Hepatic stellate cell (primary cell): ENCODE measurements at regions not wholly inside any gene's neighbourhood (a gene's known extent, or its start where the extent isn't known, plus 50 kb on each side); places are given as distances from the start of the nearest gene placed in this dataset.
"Not testable (repeated sequence)": the region's sequence is repeated elsewhere in the genome, so short reads cannot be mapped to it uniquely, and the experiment has no call there.

Source experiments
- DNase-seq: peaks from one replicate; pipeline ENCODE4 v3.0.0; 2011; ENCODE audit warnings: low spot score

DNA sequence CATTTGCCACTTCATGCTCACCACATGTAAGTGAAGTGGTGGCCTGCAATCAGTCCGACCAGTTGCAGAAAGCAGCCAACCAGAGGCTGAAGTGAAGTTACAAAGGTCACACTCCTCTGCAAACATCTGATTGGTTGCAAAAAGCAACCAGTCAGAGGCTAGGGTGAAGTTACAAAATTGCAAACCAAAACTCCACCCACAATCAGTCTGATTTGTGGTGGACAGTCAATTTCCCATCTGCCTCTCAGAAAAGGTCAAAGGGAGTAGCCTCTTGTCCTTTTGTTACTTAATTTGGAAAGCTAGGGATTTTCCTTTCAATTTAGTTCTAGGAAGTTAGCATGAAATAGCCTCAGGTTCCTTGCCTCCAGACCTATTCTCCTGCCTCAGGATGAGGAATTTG lies 185.0 kb downstream of the UXS1 start:
- DNase-seq, result no peak

DNA sequence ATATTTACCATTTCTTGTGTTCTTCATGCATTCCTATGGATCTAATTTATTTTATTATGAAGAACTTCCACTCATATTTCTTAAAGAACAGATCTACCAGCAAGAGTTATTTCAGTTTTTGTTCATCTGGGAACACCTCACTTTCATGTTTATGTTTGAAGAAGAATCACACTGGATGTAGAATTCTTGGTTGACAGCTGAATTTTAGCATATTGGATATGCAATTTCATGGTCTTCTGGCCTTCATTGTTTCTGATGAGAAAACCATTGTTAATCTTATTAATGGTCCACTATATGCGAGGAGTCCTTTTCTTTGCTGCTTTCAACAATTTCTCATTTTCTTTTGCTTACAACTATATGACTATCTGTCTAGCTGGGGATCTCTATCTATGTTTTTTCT lies 189.2 kb downstream of the UXS1 start:
- DNase-seq, result no peak

DNA sequence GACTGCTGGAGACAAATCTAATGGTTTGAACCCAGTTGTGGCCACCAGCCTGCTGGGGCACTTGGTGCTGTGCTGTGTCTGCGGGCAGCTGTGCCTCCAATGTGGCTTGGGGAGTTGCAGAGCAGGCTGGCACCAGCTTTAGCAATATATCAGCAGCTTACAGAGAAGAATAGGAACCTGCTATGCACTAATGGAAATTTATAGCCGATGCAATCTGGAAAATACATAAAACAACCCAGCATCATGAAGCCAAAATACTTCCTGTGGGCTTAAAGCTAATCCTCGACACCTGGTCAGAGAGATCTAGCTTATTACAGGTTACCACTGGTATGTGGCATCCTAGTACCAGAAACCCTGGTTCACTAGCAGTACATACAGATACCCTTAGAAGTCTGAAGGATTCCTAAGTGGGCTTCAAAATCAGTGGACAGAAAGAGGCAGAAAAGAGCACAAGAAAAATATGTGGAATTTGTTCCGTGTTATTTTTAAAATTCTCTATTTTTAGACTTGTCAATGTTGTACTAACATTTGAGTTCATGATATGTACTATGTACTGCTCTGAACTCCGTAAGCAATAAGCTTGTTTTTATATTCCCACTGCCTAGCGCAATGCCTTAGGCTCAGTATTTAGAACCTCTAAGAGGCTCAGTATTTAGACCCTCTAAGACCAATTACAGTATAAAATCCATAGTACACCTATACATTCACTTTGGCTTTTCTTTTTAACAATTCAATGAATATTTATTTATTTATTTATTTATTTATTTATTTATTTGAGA lies 194.7 kb downstream of the UXS1 start:
- DNase-seq, result no peak

DNA sequence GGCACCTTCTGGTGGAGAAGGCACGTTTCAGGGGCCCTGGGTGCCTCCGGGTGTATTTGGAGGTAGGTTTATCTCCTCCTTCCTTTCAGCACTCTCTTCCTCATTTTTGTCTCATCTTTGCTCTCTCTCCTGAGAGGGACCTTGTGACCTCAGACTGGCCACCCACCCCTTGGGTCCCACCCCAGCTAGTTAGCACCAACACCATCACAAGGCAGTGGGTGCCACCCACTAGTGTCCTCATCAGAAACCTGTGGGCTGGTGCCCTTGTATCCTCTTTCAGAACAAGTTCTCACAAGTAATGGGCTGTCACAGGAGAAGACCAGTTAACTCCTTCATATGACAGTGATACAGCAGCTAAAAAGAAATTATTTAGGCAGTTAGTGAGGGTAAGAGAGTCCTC lies 196.4 kb downstream of the UXS1 start:
- no peak for DNase-seq

DNA sequence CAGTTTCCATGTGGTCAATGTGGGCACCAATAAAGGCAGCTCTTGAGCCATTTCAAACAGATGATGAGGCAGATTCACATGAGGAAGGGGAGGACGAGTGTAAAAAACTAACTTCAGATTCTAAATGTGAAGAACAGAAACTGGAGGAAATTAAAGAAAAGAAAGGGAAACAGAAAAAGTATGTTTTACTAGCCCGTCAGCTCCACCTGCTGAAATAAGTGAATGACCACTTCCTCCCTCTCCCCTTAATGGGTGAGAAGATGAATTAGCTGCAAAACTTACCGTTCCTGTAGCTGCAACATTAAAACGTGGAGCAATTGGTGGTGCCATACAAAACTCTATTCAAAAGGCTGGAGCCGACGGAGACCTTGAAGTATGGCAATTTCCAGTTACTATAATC lies 203.5 kb downstream of the UXS1 start:
- no peak for DNase-seq

DNA sequence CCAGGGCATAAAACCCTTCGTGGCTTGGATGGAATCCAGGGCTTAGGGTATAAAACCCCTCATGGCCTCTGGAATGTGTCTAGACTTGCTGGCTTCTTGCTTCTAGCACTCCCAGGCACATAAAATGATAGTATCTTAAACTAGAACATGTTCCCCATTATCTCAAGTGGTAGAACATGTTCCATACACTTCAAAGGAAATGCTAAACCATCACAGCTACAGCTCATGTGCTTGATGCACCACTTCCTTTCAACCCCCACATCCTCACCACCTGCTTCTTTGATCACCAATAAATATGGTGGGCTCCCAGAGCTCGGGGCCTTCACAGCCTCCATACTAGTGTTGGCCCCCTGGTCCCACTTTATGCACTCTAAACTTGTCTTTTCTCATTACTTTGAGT lies 204.3 kb downstream of the UXS1 start:
- DNase-seq, result not testable (repeated sequence)

DNA sequence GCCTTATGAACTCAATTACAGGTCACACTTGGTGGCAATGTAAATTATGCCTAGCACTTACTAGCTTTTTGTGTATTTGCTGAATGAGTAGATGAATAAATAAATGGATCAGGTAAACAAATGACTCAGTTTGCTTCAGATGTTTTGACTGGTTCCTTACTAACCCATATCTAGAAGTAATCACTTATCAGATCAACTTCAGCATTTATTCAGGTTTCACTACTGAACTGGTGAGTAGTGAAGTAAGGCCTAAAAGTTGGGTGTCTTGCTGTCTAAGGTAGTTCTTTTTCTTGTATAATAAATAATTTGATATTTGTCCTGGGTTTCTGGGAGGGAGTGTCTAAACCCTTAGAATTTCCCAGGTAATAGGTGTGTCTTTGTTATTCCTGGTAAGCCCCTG lies 205.0 kb downstream of the UXS1 start:
- DNase-seq, result no peak

DNA sequence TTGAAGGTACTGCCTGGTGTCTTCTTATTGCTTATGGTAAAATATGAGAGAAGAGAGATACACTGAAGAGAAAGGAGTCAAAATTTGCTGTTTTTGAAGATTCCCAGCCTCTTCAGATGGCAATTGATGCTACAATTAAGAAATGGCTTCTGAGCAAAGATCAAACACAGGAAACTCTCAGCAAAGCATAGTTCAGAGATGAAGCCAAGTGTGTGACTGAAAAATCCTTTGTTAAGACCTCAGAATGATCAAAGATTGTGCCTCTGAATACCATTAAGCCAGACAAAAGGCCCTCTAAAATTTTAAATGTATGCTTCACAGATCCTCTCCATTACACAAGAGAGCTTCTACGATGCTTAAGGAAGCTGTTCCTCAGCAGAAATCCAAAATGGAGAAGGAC lies 216.3 kb downstream of the UXS1 start:
- DNase-seq, result no peak

DNA sequence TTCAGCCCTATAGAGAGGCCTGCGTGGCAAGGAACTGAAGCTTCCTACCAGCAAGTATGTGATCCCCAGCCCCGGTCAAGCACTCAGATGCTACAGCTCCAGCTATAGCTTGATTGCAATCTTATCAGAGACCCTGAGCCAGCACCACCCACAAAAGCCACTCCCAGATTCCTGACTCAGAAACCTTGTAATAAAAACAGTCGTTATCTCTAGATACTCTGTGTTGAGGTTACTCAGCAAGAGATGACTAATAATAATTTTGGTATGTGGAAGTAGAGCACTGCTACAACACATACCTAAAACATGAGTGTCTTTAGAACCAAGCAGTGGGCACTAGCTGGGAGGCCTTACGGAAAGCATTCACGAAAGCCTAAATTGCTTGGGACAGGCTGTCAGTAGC lies 216.9 kb downstream of the UXS1 start:
- DNase-seq, result peak; percentile 77

DNA sequence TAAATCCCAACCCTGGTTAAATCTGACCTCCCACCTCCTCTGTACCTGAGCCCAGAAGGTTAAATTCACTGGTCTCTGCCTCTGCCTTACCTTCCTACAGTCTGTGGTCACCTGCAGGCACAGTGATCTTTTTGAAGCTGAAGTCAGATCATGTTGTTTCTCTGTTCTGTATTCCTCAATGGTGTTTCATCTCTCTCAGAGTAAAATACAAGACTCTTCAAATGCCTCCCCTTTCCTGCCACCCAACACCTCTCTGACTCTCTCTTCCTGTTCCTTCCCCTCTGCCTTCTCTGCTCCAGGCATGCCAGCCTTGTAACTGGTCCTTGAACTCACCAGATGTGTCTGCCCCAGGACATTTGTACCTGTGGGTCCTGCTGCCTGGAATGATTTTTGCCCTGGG lies 219.3 kb downstream of the UXS1 start:
- no peak for DNase-seq

DNA sequence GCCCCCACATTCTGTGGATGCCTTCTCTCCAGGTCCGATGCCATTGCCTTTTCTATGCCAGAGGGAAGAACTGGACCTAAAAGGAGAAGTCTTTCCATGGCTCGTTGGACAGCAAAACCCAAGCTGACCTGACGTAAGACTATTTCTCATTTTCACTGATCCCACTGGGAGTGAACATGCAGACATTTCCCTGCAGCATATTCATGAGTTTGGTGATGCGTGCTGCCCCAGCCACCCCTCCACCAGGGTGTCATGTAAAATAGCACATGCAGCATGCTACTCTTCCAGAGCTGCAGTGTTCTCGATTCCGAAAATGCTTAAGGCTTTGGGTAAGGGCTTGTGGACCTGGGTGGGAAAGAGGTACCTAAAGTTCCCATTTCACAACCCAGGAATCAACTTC lies 221.2 kb downstream of the UXS1 start:
- DNase-seq, result no peak

DNA sequence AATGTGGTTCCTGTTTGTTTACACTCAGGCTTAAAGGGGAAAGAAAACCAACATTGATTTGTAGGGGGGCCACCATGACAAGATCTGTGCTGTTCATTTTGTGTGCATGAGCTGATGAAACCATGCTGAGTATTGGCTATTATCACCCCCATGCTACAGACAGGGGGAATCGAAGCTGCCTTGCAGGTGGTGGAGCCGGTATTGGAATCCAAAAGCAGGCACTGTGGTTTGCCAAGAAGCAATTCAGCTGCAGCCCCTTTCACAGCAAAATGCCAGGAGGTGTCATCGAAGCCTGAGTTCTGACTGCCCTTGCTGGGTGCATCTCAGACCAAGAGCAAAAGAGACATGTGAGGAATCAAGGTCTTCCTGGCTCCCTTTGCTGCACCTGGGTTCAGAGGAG lies 221.9 kb downstream of the UXS1 start:
- no peak for DNase-seq

DNA sequence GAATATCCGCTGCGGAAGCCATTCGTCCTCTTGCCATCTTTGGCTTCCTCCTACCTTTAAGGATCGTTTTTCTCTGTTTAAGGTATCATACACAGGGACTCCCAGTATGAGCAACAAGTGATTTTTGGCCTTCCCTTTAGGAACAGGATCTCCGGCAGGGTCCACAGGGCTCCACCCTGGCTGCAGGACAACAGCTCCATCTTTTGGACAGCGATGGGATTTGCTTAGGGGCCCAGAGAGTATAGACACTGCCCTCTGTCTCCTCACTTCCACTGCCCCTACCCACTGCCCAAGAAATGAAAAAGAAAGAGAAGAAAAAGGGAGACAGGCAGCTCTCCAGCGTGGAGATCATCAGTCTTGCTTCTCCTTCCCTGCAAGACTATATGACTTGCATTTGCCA lies 224.5 kb downstream of the UXS1 start:
- no peak for DNase-seq

DNA sequence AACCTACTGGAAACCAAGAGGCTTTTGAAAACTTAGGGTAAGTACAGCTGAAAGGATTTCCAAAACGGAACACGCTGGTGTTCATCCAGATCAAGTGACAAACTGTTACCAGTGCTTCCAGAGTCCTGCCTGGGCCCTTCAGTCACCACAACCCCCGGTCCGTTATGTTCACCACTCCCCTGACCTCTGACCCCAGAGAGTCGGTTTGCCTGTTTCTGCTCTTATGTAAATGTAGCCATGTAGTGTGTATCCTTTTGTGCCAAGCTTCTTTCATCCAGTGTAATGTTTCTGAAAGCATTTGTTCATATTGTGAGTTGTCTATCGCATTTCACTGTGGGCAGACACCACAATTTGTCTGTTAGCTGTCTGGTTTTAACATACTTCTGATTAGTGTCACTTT lies 217.5 kb downstream of the NCK2 start:
- no peak for DNase-seq

DNA sequence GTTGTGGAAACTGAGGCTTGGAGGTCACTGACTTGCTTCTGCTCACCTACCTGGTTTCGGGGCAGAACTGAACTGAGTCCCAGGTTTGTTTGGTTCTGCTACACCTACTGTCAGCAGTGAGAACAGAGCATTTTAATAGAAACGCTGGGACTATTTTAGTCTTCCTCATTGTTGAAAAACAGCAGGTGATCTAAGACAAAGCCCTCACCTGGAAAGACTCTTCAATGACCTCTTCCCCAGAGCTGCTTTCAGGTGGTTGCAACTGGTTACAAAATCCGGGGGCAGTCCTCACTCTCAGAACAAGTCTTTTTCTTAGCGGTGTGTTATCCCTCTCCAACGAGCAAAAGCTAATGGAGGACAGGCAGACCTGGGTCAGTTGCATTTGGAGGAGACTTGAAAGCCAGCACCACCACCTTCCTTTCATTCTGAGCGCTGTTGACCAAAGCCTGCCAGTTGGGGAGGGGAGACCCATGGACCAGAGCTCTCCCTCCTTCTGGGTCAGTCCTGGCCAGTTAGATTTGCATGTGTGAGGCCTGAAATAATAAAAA lies 217.0 kb downstream of the NCK2 start:
- no peak for DNase-seq

DNA sequence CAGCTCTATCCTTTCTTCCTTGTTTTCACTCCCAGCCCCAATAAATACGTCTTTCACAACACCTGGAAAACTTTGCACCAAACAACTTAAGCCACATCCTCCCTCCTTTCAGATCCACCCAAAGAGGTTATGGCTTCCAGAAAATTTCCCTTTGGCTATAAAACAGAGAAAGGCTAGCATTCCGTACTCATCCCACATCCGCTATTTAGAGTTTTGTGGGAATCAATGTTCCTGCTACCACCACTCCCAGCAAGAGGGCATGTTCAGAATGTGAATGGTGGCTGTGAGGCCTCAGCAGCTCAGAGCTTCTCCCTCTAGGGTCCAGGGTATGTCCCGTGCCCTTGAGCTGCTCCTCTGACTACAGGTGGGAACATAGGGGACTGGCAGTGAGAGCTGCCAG lies 214.6 kb downstream of the NCK2 start:
- DNase-seq, result no peak

DNA sequence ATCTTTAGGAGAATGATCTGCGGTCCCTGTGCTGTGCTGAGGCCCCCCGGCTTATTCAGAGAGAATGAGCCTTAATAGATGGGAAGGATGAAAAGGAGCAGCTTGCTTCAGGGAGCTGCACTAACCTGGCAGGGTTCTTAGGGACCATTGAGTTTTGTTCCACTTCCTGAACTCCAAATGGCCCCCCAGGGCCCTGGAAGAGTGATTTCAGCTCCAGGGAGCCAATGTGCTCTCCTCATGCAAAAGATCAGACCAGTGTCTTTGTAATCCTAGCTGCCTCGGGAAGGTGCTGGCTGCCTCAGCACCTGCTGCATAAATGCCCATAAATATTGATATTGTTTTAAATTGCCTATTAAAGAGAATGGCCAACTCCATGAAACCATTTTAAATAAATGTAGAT lies 210.2 kb downstream of the NCK2 start:
- DNase-seq, result no peak

DNA sequence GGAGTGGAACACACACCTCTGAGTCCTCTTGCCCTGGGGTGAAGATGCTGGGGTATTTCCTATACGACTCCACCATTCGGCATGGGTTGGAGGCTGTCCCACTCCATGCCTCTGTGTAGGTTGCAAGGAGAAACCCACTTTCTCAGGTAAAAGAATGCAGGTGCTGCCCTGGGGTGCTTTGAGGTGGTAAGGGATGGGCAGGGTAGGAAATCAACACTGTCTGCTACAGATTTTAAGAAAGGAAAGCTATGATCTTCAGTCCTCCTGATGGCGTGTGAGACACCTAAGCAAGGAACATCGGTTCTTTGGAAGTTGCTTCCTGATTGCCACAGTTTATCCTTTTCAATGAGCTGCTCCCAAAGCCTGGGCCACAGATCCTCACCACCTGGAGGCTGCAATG lies 209.2 kb downstream of the NCK2 start:
- DNase-seq, result no peak

DNA sequence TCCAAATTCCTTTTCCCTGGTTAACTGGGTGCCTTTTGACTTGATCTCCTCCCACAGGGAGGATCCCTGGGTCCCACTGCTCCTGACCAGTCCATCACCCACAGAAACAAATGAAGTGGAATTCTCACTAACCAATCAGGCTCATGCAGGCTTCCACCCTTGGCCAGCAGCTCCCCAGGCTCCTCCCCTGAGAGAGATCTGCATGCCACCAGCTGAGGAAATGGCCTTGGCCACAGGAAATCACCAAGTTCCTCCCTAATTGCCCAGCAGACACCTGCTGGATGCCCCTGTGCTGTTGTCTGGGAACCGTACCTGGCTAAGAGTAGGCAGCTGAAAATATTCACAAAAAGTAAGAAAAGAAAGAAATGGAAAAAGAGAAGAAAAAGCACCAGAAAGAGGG lies 207.4 kb downstream of the NCK2 start:
- DNase-seq, result no peak

DNA sequence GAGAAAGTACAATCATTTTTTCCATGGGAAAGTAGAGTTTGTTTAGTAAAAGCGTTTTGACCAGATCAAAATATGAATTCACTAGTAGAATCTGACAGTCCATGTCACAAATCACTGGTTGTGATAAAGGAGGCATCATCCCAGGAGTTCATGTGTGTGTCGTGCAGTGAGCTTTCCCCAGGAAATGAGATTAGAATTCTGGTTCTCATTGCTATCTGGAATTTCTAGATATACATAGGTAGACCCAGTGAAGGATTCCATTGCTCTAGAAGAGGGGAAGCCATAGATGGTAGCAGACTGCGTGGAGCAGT lies 206.6 kb downstream of the NCK2 start:
- no peak for DNase-seq

DNA sequence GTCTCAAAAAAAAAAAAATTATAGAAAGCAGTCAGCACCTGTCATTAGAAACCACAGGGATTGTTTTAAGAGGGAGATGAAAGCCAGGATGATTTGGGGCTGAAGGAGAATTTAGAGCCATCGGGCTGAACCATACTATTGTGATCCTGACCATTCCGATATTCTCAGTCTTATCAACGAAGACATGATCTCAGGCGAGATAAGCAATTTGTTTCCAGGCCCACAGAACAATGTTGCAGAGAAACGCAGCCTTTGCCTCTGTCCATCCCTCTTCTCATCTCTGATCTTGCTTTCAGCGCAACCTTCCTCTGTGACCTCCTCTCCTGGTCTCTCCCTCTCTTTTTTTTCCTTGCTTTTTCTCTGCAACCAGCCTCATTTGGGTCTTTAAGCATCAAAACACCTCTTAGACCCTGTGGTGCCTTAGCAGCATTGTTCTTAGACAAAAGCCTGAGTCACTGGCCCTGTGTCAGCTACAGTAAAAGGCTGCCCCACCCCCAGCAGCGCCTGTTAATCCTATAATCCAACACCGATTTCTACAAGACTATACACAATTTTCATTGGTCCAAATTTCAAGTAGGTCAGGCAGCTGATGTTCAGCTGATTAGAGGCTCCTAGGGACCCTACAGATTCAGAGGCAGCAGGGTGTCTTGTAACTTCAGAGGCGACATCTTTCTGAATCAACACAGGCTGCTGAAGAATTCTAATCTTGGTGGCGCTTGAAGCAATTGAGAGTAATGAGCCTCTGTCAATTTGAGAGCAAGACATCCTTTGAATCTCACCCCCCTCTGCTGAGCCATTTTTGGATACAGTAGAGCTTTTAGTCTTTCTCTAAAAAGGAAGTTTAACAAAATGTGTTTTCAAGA lies 206.0 kb downstream of the NCK2 start:
- no peak for DNase-seq

DNA sequence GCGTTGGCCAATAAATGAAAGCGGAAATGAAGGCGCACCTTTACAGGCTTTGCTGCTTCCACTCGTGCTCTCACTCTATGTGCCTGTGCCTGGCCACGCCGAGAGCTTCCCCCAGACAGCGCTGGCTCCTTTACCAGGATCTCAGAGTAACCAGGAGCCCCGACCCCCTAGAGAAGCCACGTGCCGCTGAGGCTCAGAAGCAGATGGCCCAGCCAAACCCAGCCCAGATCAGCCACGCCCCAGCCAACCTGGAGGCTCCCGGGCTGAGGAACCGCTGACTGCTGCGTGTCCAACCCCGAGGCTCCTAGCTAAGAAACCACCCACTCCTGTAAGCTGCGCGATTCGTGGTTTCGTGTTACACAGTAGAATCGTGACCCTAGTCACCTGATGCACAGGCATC lies 199.3 kb downstream of the NCK2 start:
- DNase-seq, result no peak
